HepG2 (cell line): ENCODE measurements at regions not wholly inside any gene's neighbourhood (a gene's known extent, or its start where the extent isn't known, plus 50 kb on each side); places are given as distances from the start of the nearest gene placed in this dataset.

ENCODE experiments used
- ATAC-seq: fragments of 200-7000 bp; cut with Tn5 transposase; 3 replicates; pipeline ENCODE4 v1.9.1; 2020; ENCODE audit warnings: mild to moderate bottlenecking, moderate library complexity
- BruUV-seq: library from RNA; stranded (reverse); fragments of 400-500 nt; replicated peaks from 2 replicates; lab custom pipeline; 2021; lab: Mats Ljungman, UMichigan
- CTCF ChIA-PET: fragments of 300-600 bp; formaldehyde crosslinking; extraction: SDS; loops from one replicate; lab custom pipeline; 2021; ENCODE audit warnings: low total read pairs, inconsistent platforms, low intra/inter-chr PET ratio; lab: Yijun Ruan, JAX
- POLR2A ChIA-PET: fragments of 350-600 bp; sonication (Branson Sonifier 250); formaldehyde crosslinking; loops from one replicate; lab custom pipeline; 2020; ENCODE audit warnings: antibody characterized with exemption, inconsistent platforms; lab: Yijun Ruan, JAX
- DNase-seq: peaks from one replicate; pipeline ENCODE4 v3.0.0-alpha.2; 2015; ENCODE audit warnings: low spot score
- FAIRE-seq: peaks from 3 replicates; lab custom pipeline; 2011; peaks lifted over from hg19 to GRCh38; lab: Jason Lieb, UNC
- H2AFZ ChIP-seq: one replicate; pipeline ENCODE4 v1.6.1; 2011; ENCODE audit warnings: low read length, inconsistent platforms
- H3K27ac ChIP-seq: fragments of 300-600 bp; 3 replicates; pipeline ENCODE4 v1.8.0; 2011; ENCODE audit warnings: mixed run types, mild to moderate bottlenecking, mixed read lengths, low read length, inconsistent platforms; ENCODE audit not compliant: insufficient read depth; ENCODE audit errors: extremely low read length
- H3K27me3 ChIP-seq, 2 experiments: fragments of 200-600 bp in 1 of 2; 2 replicates in 1 of 2; 3 replicates in 1 of 2; pipeline versions ENCODE4 v1.6.0 to v1.8.0; 2011; ENCODE audit warnings: low read length in 2 of 2, mild to moderate bottlenecking in 2 of 2, moderate library complexity in 2 of 2, inconsistent platforms in 1 of 2; ENCODE audit not compliant: insufficient read depth in 2 of 2, control insufficient read depth in 1 of 2
- H3K36me3 ChIP-seq, 2 experiments: fragments of 200-600 bp in 1 of 2; replicated peaks in 1 of 2; 2 replicates in 1 of 2; 3 replicates in 1 of 2; pipeline versions ENCODE4 v1.5.1 to v1.8.0; 2011; ENCODE audit warnings: low read length in 2 of 2, inconsistent platforms in 1 of 2; ENCODE audit not compliant: insufficient read depth in 2 of 2, control insufficient read depth in 1 of 2
- H3K4me1 ChIP-seq: 2 replicates; pipeline ENCODE4 v1.5.1; 2012; ENCODE audit warnings: low read length, inconsistent platforms; ENCODE audit not compliant: insufficient read depth
- H3K4me2 ChIP-seq: 2 replicates; pipeline ENCODE4 v1.6.0; 2011; ENCODE audit warnings: low read depth, low read length, inconsistent platforms
- H3K4me3 ChIP-seq, 3 experiments: fragments of 200-600 bp in 1 of 3; sonication (generic), shearing (Covaris generic) in 1 of 3; replicated peaks in 1 of 3; 2 replicates each; pipeline ENCODE4 v1.5.1; 2011 to 2016; ENCODE audit warnings: low read length in 3 of 3, inconsistent platforms in 2 of 3, low read depth in 2 of 3, mild to moderate bottlenecking in 2 of 3, control low read depth in 1 of 3, mixed read lengths in 1 of 3; ENCODE audit not compliant: insufficient read depth in 1 of 3
- H3K79me2 ChIP-seq: one replicate; pipeline ENCODE4 v1.6.1; 2011; ENCODE audit warnings: low read length, inconsistent platforms; ENCODE audit not compliant: insufficient read depth
- H3K9ac ChIP-seq: 2 replicates; pipeline ENCODE4 v1.6.0; 2011; ENCODE audit warnings: mild to moderate bottlenecking, low read depth, low read length, inconsistent platforms; ENCODE audit not compliant: insufficient read depth
- H3K9me3 ChIP-seq: 2 replicates; pipeline ENCODE4 v1.5.1; 2012; ENCODE audit warnings: mild to moderate bottlenecking, low read length
- H4K20me1 ChIP-seq: 2 replicates; pipeline ENCODE4 v1.6.0; 2011; ENCODE audit warnings: inconsistent platforms, mild to moderate bottlenecking, low read length, moderate library complexity; ENCODE audit not compliant: insufficient read depth
- AGO1 ChIP-seq: fragments of 200-400 bp; formaldehyde crosslinking; IDR thresholded peaks from 2 replicates; pipeline ENCODE4 v1.6.1; 2017; ENCODE audit warnings: mild to moderate bottlenecking, low read depth, low read length, moderate library complexity; ENCODE audit not compliant: poor library complexity, severe bottlenecking
- ATF7-NPFF ChIP-seq: sonication (generic); formaldehyde crosslinking; IDR thresholded peaks from 2 replicates; pipeline ENCODE4 v1.8.1; 2023; ENCODE audit warnings: mild to moderate bottlenecking, low read depth, missing genetic modification reagents, moderate library complexity
- HOXA3 ChIP-seq: sonication (generic); formaldehyde crosslinking; IDR thresholded peaks from 2 replicates; pipeline ENCODE4 v1.5.0; 2020; ENCODE audit warnings: missing genetic modification reagents
- KDM2A ChIP-seq: sonication (generic); formaldehyde crosslinking; IDR thresholded peaks from 2 replicates; pipeline ENCODE4 v1.4.0; 2020; ENCODE audit warnings: low read depth, missing genetic modification reagents, borderline replicate concordance
- PITX1 ChIP-seq: sonication (generic); formaldehyde crosslinking; IDR thresholded peaks from 2 replicates; pipeline ENCODE4 v1.5.1; 2020; ENCODE audit warnings: mild to moderate bottlenecking, missing genetic modification reagents
- SIN3A ChIP-seq: IDR thresholded peaks from 2 replicates; pipeline ENCODE4 v1.6.1; 2011; ENCODE audit warnings: low read depth, mild to moderate bottlenecking, control low read depth, low read length, borderline replicate concordance
- ZNF326 ChIP-seq: sonication (generic); formaldehyde crosslinking; IDR thresholded peaks from 2 replicates; pipeline ENCODE4 v1.4.0; 2020; ENCODE audit warnings: missing genetic modification reagents, borderline replicate concordance
- WGBS: methylation state at CpG from one replicate; pipeline ENCODE4 v1.1.6; 2017; ENCODE audit warnings: low lambda C conversion rate; 5-methylcytosine and 5-hydroxymethylcytosine counted together
- in situ Hi-C: cut with HindIII; loops from 2 replicates; pipeline ENCODE4 v1.10.0; 2017; ENCODE audit warnings: low pct_unique_long_range_greater_than_20kb; ENCODE audit not compliant: extremely low pct_ligation_motif_present
- intact Hi-C: fragments of 100-400 bp; cut with micrococcal nuclease; formaldehyde crosslinking; loops from one replicate; pipeline ENCODE4 v1.10.0; 2022; ENCODE audit not compliant: unreplicated experiment
- TF ChIP-seq, protein P1 (sequence below): sonication (generic); formaldehyde crosslinking; IDR thresholded peaks from 2 replicates; pipeline ENCODE4 v1.5.0; 2020; ENCODE audit warnings: missing genetic modification reagents
- TF ChIP-seq, protein P2 (sequence below): sonication (generic); formaldehyde crosslinking; IDR thresholded peaks from one replicate; pipeline ENCODE4 v1.5.1; 2020; ENCODE audit warnings: mild to moderate bottlenecking, missing genetic modification reagents; ENCODE audit errors: not compliant biosample characterization
- TF ChIP-seq, protein P3 (sequence below), 2 experiments: sonication (generic) in 1 of 2; formaldehyde crosslinking in 1 of 2; IDR thresholded peaks; 2 replicates each; pipeline versions ENCODE4 v1.4.0 to v1.6.1; 2016 to 2020; ENCODE audit warnings: borderline replicate concordance in 1 of 2, low read depth in 1 of 2, mild to moderate bottlenecking in 1 of 2, missing genetic modification reagents in 1 of 2

DNA sequence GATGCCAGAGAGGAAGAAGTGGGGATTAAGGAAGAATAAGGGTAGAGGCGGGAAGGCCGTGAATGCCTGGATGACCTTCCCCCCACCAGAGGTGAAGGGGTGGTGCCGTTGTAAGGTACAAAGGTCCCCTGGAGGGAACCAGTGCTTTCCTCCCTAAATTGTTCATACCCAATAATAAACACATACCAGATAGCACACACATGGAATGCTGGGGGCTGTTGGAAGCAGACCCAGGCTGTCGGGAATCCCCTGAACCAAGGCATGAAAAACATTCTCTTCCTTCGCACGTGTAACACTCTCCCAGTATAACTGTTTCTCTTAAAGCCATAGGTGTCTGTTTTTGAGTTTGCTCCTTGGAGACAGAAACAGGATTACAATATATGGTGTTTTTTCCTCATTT is 107.1 kb upstream of the CTAGE1 start:
- no peaks in the 10 kb centered on the region for H3K79me2 ChIP-seq
- no TSS peak for BruUV-seq
- no peaks in the 10 kb centered on the region for H3K9me3 ChIP-seq
- H3K36me3 ChIP-seq, result no peaks in the 10 kb centered on the region
- WGBS, result 3% methylated on average over 6 of the region's 6 CpGs
- no peaks in the 10 kb centered on the region for H3K4me1 ChIP-seq
- ATAC-seq (no peak), DNase-seq (no peak), FAIRE-seq (no peak)
- H3K27me3 ChIP-seq, result no peaks in the 10 kb centered on the region
- intact Hi-C loops (no loop called here), in situ Hi-C loops (no loop called here)
- H2AFZ ChIP-seq, result no peak overlapping the region
- H3K27ac ChIP-seq, result no peak overlapping the region
- TF ChIP-seq ATF7-NPFF (CRISPR knock-in tag), result no peak
- TF ChIP-seq, protein P1, sequence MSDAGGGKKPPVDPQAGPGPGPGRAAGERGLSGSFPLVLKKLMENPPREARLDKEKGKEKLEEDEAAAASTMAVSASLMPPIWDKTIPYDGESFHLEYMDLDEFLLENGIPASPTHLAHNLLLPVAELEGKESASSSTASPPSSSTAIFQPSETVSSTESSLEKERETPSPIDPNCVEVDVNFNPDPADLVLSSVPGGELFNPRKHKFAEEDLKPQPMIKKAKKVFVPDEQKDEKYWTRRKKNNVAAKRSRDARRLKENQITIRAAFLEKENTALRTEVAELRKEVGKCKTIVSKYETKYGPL (CRISPR knock-in tag), result no peak
- TF ChIP-seq, protein P2, sequence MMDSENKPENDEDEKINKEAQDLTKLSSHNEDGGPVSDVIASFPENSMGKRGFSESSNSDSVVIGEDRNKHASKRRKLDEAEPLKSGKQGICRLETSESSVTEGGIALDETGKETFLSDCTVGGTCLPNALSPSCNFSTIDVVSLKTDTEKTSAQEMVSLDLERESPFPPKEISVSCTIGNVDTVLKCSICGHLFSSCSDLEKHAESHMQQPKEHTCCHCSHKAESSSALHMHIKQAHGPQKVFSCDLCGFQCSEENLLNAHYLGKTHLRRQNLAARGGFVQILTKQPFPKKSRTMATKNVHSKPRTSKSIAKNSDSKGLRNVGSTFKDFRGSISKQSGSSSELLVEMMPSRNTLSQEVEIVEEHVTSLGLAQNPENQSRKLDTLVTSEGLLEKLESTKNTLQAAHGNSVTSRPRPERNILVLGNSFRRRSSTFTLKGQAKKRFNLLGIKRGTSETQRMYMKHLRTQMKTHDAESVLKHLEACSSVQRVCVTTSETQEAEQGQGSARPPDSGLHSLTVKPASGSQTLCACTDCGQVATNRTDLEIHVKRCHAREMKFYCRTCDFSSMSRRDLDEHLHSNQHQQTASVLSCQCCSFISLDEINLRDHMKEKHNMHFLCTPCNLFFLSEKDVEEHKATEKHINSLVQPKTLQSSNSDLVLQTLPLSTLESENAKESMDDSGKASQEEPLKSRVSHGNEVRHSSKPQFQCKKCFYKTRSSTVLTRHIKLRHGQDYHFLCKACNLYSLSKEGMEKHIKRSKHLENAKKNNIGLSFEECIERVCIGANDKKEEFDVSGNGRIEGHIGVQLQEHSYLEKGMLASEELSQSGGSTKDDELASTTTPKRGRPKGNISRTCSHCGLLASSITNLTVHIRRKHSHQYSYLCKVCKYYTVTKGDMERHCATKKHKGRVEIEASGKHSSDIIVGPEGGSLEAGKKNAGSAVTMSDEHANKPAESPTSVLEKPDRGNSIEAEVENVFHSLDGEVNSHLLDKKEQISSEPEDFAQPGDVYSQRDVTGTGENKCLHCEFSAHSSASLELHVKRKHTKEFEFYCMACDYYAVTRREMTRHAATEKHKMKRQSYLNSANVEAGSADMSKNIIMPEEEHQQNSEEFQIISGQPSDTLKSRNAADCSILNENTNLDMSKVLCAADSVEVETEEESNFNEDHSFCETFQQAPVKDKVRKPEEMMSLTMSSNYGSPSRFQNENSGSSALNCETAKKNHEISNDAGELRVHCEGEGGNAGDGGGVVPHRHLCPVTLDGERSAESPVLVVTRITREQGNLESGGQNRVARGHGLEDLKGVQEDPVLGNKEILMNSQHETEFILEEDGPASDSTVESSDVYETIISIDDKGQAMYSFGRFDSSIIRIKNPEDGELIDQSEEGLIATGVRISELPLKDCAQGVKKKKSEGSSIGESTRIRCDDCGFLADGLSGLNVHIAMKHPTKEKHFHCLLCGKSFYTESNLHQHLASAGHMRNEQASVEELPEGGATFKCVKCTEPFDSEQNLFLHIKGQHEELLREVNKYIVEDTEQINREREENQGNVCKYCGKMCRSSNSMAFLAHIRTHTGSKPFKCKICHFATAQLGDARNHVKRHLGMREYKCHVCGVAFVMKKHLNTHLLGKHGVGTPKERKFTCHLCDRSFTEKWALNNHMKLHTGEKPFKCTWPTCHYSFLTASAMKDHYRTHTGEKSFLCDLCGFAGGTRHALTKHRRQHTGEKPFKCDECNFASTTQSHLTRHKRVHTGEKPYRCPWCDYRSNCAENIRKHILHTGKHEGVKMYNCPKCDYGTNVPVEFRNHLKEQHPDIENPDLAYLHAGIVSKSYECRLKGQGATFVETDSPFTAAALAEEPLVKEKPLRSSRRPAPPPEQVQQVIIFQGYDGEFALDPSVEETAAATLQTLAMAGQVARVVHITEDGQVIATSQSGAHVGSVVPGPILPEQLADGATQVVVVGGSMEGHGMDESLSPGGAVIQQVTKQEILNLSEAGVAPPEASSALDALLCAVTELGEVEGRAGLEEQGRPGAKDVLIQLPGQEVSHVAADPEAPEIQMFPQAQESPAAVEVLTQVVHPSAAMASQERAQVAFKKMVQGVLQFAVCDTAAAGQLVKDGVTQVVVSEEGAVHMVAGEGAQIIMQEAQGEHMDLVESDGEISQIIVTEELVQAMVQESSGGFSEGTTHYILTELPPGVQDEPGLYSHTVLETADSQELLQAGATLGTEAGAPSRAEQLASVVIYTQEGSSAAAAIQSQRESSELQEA, result no peak
- TF ChIP-seq HOXA3 (CRISPR knock-in tag), result no peak
- no peak for TF ChIP-seq SIN3A
- TF ChIP-seq, protein P3, sequence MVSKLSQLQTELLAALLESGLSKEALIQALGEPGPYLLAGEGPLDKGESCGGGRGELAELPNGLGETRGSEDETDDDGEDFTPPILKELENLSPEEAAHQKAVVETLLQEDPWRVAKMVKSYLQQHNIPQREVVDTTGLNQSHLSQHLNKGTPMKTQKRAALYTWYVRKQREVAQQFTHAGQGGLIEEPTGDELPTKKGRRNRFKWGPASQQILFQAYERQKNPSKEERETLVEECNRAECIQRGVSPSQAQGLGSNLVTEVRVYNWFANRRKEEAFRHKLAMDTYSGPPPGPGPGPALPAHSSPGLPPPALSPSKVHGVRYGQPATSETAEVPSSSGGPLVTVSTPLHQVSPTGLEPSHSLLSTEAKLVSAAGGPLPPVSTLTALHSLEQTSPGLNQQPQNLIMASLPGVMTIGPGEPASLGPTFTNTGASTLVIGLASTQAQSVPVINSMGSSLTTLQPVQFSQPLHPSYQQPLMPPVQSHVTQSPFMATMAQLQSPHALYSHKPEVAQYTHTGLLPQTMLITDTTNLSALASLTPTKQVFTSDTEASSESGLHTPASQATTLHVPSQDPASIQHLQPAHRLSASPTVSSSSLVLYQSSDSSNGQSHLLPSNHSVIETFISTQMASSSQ (IDR thresholded peaks at IDR 0.05; ENCODE audit: low read depth), result no peak
- TF ChIP-seq, protein P3 (CRISPR knock-in tag; IDR thresholded peaks at IDR 0.05; ENCODE audit: borderline replicate concordance), result no peak
- no peak for TF ChIP-seq PITX1 (CRISPR knock-in tag)
- TF ChIP-seq ZNF326 (CRISPR knock-in tag), result no peak
- TF ChIP-seq KDM2A, result no peak
- no peak for TF ChIP-seq AGO1
- H4K20me1 ChIP-seq, result no peaks in the 10 kb centered on the region
- no peak overlapping the region for H3K4me3 ChIP-seq
- ChIA-PET POLR2A (no interaction called here), CTCF (no interaction called here)
- no peak overlapping the region for H3K4me2 ChIP-seq
- no peak overlapping the region for H3K9ac ChIP-seq
